ENCODE measurements at regions not wholly inside any gene's neighbourhood (a gene's known extent, or its start where the extent isn't known, plus 50 kb on each side); places are given as distances from the start of the nearest gene placed in this dataset.
"Not testable (repeated sequence)": the region's sequence is repeated elsewhere in the genome, so short reads cannot be mapped to it uniquely, and the experiment has no call there.

DNA sequence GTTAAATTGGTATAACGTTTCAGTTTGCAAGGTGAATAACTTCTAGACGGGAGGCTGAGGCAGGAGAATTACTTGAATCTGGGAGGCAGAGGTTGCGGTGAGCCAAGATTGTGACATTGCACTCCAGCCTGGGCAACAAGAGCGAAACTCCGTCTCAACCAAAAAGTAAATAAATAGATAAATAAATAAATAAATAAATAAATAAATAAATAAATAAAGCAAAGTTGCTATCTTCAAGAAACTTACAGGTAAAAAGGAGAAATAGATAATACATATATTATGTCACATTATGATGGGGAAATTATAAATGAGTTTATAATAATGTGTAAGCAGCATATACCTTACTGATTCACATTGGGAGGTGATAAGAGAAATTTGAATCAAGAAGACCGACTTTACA lies 1966.0 kb downstream of the PCDH7 start:
- Histone ChIP-seq H3K4me1 (ENCODE audit: low read depth) (no peaks in the 10 kb centered on the region), H3K4me3 (no peak overlapping the region), H3K9me3 (ENCODE audit: low read depth) (no peaks in the 10 kb centered on the region), H3K27me3 (no peaks in the 10 kb centered on the region), H3K36me3 (no peaks in the 10 kb centered on the region), H3K27ac (no peak overlapping the region)
- TF ChIP-seq, protein P1, sequence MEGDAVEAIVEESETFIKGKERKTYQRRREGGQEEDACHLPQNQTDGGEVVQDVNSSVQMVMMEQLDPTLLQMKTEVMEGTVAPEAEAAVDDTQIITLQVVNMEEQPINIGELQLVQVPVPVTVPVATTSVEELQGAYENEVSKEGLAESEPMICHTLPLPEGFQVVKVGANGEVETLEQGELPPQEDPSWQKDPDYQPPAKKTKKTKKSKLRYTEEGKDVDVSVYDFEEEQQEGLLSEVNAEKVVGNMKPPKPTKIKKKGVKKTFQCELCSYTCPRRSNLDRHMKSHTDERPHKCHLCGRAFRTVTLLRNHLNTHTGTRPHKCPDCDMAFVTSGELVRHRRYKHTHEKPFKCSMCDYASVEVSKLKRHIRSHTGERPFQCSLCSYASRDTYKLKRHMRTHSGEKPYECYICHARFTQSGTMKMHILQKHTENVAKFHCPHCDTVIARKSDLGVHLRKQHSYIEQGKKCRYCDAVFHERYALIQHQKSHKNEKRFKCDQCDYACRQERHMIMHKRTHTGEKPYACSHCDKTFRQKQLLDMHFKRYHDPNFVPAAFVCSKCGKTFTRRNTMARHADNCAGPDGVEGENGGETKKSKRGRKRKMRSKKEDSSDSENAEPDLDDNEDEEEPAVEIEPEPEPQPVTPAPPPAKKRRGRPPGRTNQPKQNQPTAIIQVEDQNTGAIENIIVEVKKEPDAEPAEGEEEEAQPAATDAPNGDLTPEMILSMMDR (IDR thresholded peaks at IDR 0.05; ENCODE audit: low read depth, low read length), result no peak
- no peak for DNase-seq (ENCODE audit: low read depth in 1 of 2, low spot score in 1 of 2)

DNA sequence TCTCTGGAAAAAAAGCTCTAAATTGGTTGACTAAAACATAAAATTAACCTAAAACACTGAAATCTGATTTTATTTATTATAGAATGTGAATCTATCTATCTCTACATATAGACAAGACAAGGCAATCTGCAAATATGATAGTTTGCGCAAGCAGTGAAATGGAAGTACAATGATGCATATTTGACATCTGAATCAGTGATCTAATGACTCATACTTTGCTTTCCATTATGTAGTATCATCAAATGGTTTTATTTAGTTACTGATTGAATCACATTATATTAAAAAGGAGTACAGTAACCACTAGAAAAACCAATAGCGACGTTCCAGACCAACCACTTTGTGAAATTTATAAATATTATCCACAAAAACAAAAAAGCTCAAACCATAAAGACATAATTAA lies 1969.3 kb downstream of the PCDH7 start:
- Histone ChIP-seq H3K4me3 (no peak overlapping the region), H3K27me3 (no peaks in the 10 kb centered on the region), H3K9me3 (ENCODE audit: low read depth) (no peaks in the 10 kb centered on the region), H3K36me3 (no peaks in the 10 kb centered on the region), H3K4me1 (ENCODE audit: low read depth) (no peaks in the 10 kb centered on the region), H3K27ac (no peak overlapping the region)
- no peak for DNase-seq (ENCODE audit: low read depth in 1 of 2, low spot score in 1 of 2)
- TF ChIP-seq, protein P1 (IDR thresholded peaks at IDR 0.05; ENCODE audit: low read depth, low read length), result no peak

DNA sequence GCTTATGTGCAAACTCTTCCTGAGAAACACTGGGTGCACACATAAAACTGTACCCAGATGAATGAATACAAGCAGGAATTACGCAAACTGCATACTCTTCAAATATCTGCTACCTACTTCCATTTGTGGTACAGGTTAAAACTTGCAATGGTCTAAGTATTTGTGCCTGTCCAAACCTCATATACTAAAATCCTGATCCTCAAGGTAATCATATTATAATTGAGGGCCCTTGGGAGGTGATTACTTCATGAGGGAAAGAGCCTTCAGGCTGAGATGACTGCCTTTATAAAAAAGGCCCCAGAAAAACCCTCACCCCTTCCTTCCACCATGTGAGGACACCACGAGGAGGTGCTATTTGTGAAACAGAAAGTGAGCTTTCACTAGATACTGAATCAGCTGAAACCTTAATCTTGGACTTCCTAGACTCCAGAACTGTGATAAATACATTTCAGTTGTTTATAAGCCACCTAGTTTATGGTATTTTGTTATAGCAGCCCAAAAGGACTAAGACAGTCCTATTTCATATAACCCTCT lies 1977.2 kb downstream of the PCDH7 start:
- H3K36me3 ChIP-seq, result no peaks in the 10 kb centered on the region
- H3K4me1 ChIP-seq (ENCODE audit: low read depth), result no peaks in the 10 kb centered on the region
- TF ChIP-seq, protein P1 (IDR thresholded peaks at IDR 0.05; ENCODE audit: low read depth, low read length), result no peak
- H3K4me3 ChIP-seq, result no peak overlapping the region
- H3K27ac ChIP-seq, result no peak overlapping the region
- no peaks in the 10 kb centered on the region for H3K27me3 ChIP-seq
- no peaks in the 10 kb centered on the region for H3K9me3 ChIP-seq (ENCODE audit: low read depth)
- DNase-seq (ENCODE audit: low read depth in 1 of 2, low spot score in 1 of 2), result no peak

DNA sequence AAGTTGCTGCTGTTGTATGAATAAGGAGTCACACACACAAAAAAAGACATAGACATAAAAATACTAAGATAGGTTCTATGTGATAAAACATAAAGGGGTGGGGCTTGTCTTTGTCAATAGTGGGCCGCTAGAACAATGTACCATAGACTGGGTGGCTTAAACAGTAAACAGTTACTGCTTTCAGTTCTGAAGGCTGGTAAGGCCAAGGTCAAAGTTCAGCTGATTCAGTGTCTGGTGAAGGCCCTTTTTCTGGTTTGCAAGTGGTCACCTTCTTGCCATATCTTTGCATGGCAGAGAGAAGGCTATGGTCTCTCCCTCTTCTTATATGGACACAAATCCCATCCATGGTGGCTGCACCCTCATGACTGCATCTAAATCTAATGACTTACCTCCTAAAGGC lies 1980.7 kb downstream of the PCDH7 start:
- no peaks in the 10 kb centered on the region for H3K36me3 ChIP-seq
- no peaks in the 10 kb centered on the region for H3K9me3 ChIP-seq (ENCODE audit: low read depth)
- TF ChIP-seq, protein P1 (IDR thresholded peaks at IDR 0.05; ENCODE audit: low read depth, low read length), result no peak
- no peak overlapping the region for H3K4me3 ChIP-seq
- no peak for DNase-seq (ENCODE audit: low read depth in 1 of 2, low spot score in 1 of 2)
- H3K27me3 ChIP-seq, result no peaks in the 10 kb centered on the region
- no peak overlapping the region for H3K27ac ChIP-seq
- no peaks in the 10 kb centered on the region for H3K4me1 ChIP-seq (ENCODE audit: low read depth)

DNA sequence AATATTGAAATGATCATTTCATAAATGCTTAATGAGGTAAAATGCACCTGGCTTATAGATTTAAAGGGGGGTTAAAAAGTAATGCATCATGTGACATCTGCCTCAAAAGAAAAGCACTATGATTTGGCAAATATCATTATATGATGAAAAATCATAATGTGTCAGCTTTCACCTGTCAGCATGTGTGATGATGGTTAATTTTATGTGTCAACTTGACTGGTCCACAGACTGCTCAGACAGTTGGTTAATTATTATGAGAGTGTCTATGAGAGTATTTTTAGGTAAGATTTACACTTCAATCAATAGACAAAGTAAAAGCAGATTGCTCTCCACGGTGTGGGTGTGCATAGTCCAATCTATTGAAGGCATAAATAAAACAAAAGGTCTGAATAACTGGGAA lies 1986.7 kb downstream of the PCDH7 start:
- TF ChIP-seq, protein P1 (IDR thresholded peaks at IDR 0.05; ENCODE audit: low read depth, low read length), result no peak
- H3K9me3 ChIP-seq (ENCODE audit: low read depth), result no peaks in the 10 kb centered on the region
- DNase-seq (ENCODE audit: low read depth in 1 of 2, low spot score in 1 of 2), result no peak
- no peak overlapping the region for H3K4me3 ChIP-seq
- H3K27ac ChIP-seq, result no peak overlapping the region
- no peaks in the 10 kb centered on the region for H3K36me3 ChIP-seq
- H3K4me1 ChIP-seq (ENCODE audit: low read depth), result no peaks in the 10 kb centered on the region
- no peaks in the 10 kb centered on the region for H3K27me3 ChIP-seq

DNA sequence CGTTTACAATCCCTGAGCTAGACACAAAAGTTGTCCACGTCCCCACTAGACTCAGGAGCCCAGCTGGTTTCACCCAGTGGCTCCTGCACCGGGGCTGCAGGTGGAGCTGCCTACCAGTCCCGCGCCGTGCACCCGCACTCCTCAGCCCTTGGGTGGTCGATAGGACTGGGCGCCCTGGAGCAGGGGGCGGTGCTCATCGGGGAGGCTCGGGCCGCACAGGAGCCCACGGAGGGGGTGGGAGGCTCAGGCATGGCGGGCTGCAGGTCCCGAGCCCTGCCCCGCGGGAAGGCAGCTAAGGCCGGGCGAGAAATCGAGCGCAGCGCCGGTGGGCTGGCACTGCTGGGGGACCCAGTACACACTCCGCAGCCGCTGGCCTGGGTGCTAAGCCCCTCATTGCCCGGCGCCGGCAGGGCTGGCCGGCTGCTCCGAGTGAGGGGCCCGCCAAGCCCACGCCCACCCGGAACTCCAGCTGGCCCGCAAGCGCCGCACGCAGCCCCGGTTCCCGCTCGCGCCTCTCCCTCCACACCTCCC lies 1996.0 kb downstream of the PCDH7 start:
- H3K9me3 ChIP-seq (ENCODE audit: low read depth); H3K27me3 ChIP-seq; H3K27ac ChIP-seq; DNase-seq (ENCODE audit: low read depth in 1 of 2, low spot score in 1 of 2); H3K4me1 ChIP-seq (ENCODE audit: low read depth); H3K36me3 ChIP-seq; H3K4me3 ChIP-seq: not testable (repeated sequence)
